WI38 (cell line): ENCODE measurements at regions not wholly inside any gene's neighbourhood (a gene's known extent, or its start where the extent isn't known, plus 50 kb on each side); places are given as distances from the start of the nearest gene placed in this dataset.

Source experiments
- H3K4me3 ChIP-seq: 2 replicates; pipeline ENCODE4 v1.5.1; 2011; ENCODE audit warnings: low read depth, mild to moderate bottlenecking, control low read depth, low read length
- CTCF ChIP-seq: IDR thresholded peaks from 2 replicates; pipeline ENCODE4 v1.5.1; 2012; ENCODE audit warnings: low read depth, mild to moderate bottlenecking, control low read depth, low read length

- no peak overlapping the region for H3K4me3 ChIP-seq
- TF ChIP-seq CTCF = no peak
Observed at GRCh38 chr7:136370137-136370536, 393.0 kb upstream of the MTPN start.

- no peak for TF ChIP-seq CTCF
- H3K4me3 ChIP-seq = no peak overlapping the region
Observed at GRCh38 chr7:136369225-136369624, 392.1 kb upstream of the MTPN start.

- TF ChIP-seq CTCF = no peak
- no peak overlapping the region for H3K4me3 ChIP-seq
Observed at GRCh38 chr7:136359333-136359903, 382.3 kb upstream of the MTPN start.

- H3K4me3 ChIP-seq = no peak overlapping the region
- TF ChIP-seq CTCF = no peak
Observed at GRCh38 chr7:136353287-136353686, 376.1 kb upstream of the MTPN start.

GRCh38 chr7:136348542-136349192 lies 371.5 kb upstream of the MTPN start:
- H3K4me3 ChIP-seq = no peak overlapping the region
- no peak for TF ChIP-seq CTCF

GRCh38 chr7:136348142-136348541 lies 371.0 kb upstream of the MTPN start:
- H3K4me3 ChIP-seq = no peak overlapping the region
- TF ChIP-seq CTCF = no peak

- TF ChIP-seq CTCF = no peak
- H3K4me3 ChIP-seq = no peak overlapping the region
Observed at GRCh38 chr7:136347488-136347887, 370.3 kb upstream of the MTPN start.
